ENCODE measurements at regions not wholly inside any gene's neighbourhood (a gene's known extent, or its start where the extent isn't known, plus 50 kb on each side); places are given as distances from the start of the nearest gene placed in this dataset.

GRCh38 chr4:161143375-161143774 lies 1020.4 kb downstream of the FSTL5 start:
- 69 to 90% (median 82%) methylated on average over 3 of the region's 3 CpGs for WGBS, 5 donors
- Histone ChIP-seq H3K27me3 (replicated peaks in 1 of 7) (no peaks in the 10 kb centered on the region), H3K4me3 (no peak overlapping the region), H3K9me3 (peaks cover 0 to 28% (median 16%) of the 10 kb centered on the region in 8 donors), H3K36me3 (no peaks in the 10 kb centered on the region), H3K4me1 (no peaks in the 10 kb centered on the region), H3K27ac (no peak overlapping the region)
- DNase-seq: no peak
- TF ChIP-seq POLR2A (IDR thresholded peaks at IDR 0.05): no peak
- no peak for TF ChIP-seq POLR2AphosphoS5 (IDR thresholded peaks at IDR 0.05)
- no peak for TF ChIP-seq CTCF (IDR thresholded peaks at IDR 0.05 in 8 of 11, conservative IDR thresholded peaks at IDR 0.05 in 3 of 11)
- intact Hi-C loops (cut with DNase I; ENCODE audit: low total_unique reads): no loop called here

GRCh38 chr4:161134795-161135194 lies 1029.0 kb downstream of the FSTL5 start:
- Histone ChIP-seq H3K4me1 (no peaks in the 10 kb centered on the region), H3K9me3 (peaks cover 0 to 34% (median 25%) of the 10 kb centered on the region in 8 donors), H3K27ac (no peak overlapping the region), H3K4me3 (no peak overlapping the region), H3K27me3 (replicated peaks in 1 of 7) (no peaks in the 10 kb centered on the region), H3K36me3 (no peaks in the 10 kb centered on the region)
- intact Hi-C loops (cut with DNase I; ENCODE audit: low total_unique reads): no loop called here
- no peak for DNase-seq
- 51 to 53% (median 53%) methylated on average over 2 of the region's 2 CpGs for WGBS, 5 donors
- no peak for TF ChIP-seq CTCF (IDR thresholded peaks at IDR 0.05 in 8 of 11, conservative IDR thresholded peaks at IDR 0.05 in 3 of 11)

- H3K4me1 ChIP-seq: no peaks in the 10 kb centered on the region
- WGBS, 5 donors: 66 to 80% (median 69%) methylated on average over 4 of the region's 4 CpGs
- intact Hi-C loops (cut with DNase I; ENCODE audit: low total_unique reads): no loop called here
- no peaks in the 10 kb centered on the region for H3K27me3 ChIP-seq (replicated peaks in 1 of 7)
- no peak overlapping the region for H3K27ac ChIP-seq
- H3K9me3 ChIP-seq: peaks cover 0 to 26% (median 20%) of the 10 kb centered on the region in 8 donors
- TF ChIP-seq CTCF (IDR thresholded peaks at IDR 0.05 in 8 of 11, conservative IDR thresholded peaks at IDR 0.05 in 3 of 11): no peak
- TF ChIP-seq POLR2A (IDR thresholded peaks at IDR 0.05): no peak
- no peak for TF ChIP-seq POLR2AphosphoS5 (IDR thresholded peaks at IDR 0.05)
- DNase-seq: no peak
- no peaks in the 10 kb centered on the region for H3K36me3 ChIP-seq
- no peak overlapping the region for H3K4me3 ChIP-seq
Observed at GRCh38 chr4:161133586-161134276, 1030.1 kb downstream of the FSTL5 start.

GRCh38 chr4:161132715-161133425 lies 1030.9 kb downstream of the FSTL5 start:
- TF ChIP-seq POLR2AphosphoS5 (IDR thresholded peaks at IDR 0.05) (no peak), CTCF (IDR thresholded peaks at IDR 0.05 in 8 of 11, conservative IDR thresholded peaks at IDR 0.05 in 3 of 11) (no peak), POLR2A (IDR thresholded peaks at IDR 0.05) (no peak)
- no peak for DNase-seq
- Histone ChIP-seq H3K27ac (no peak overlapping the region), H3K4me3 (no peak overlapping the region), H3K27me3 (replicated peaks in 1 of 7) (no peaks in the 10 kb centered on the region), H3K9me3 (peaks cover 0 to 18% (median 11%) of the 10 kb centered on the region in 8 donors), H3K4me1 (no peaks in the 10 kb centered on the region), H3K36me3 (no peaks in the 10 kb centered on the region)
- intact Hi-C loops (cut with DNase I; ENCODE audit: low total_unique reads): no loop called here
- 74 to 85% (median 78%) methylated on average over 4 of the region's 4 CpGs for WGBS, 5 donors

All from spleen (tissue), 11 donors.